Neural progenitor cell (in vitro differentiated cells): ENCODE measurements at regions not wholly inside any gene's neighbourhood (a gene's known extent, or its start where the extent isn't known, plus 50 kb on each side); places are given as distances from the start of the nearest gene placed in this dataset.
A peak's percentile ranks its signal among the peaks of the same experiment; 100 is the strongest.

Source experiments
- DNase-seq: peaks from one replicate; pipeline ENCODE4 v3.0.0-alpha.2; 2016; ENCODE audit warnings: low spot score
- H2AFZ ChIP-seq: fragments of 200-600 bp; sonication (generic); replicated peaks from 2 replicates; pipeline ENCODE4 v1.6.1; 2016; ENCODE audit warnings: antibody characterized with exemption
- H3F3A ChIP-seq: fragments of 200-600 bp; sonication (generic); 2 replicates; pipeline ENCODE4 v1.6.1; 2016; ENCODE audit warnings: antibody characterized with exemption, low read depth
- H3K27ac ChIP-seq: fragments of 200-600 bp; sonication (generic); 2 replicates; pipeline ENCODE4 v1.5.1; 2016; ENCODE audit warnings: mild to moderate bottlenecking
- H3K27me3 ChIP-seq: fragments of 200-600 bp; sonication (generic); 2 replicates; pipeline ENCODE4 v1.6.1; 2016; ENCODE audit warnings: mild to moderate bottlenecking, moderate library complexity
- H3K36me3 ChIP-seq: fragments of 200-600 bp; sonication (generic); 2 replicates; pipeline ENCODE4 v1.5.1; 2016
- H3K4me1 ChIP-seq: fragments of 200-600 bp; sonication (generic); 2 replicates; pipeline ENCODE4 v1.6.1; 2016; ENCODE audit warnings: mixed run types
- H3K4me2 ChIP-seq: fragments of 200-600 bp; sonication (generic); 2 replicates; pipeline ENCODE4 v1.6.1; 2016
- H3K4me3 ChIP-seq: fragments of 200-600 bp; sonication (generic); 2 replicates; pipeline ENCODE4 v1.5.1; 2016
- H3K79me2 ChIP-seq: fragments of 200-600 bp; sonication (generic); 2 replicates; pipeline ENCODE4 v1.6.1; 2016; ENCODE audit warnings: low read depth
- H3K9ac ChIP-seq: fragments of 200-600 bp; sonication (generic); 2 replicates; pipeline ENCODE4 v1.6.1; 2016
- H3K9me3 ChIP-seq: fragments of 200-600 bp; sonication (generic); 2 replicates; pipeline ENCODE4 v1.5.1; 2016; ENCODE audit warnings: low read depth
- H4K20me1 ChIP-seq: fragments of 200-600 bp; sonication (generic); 2 replicates; pipeline ENCODE4 v1.6.1; 2016; ENCODE audit warnings: low read depth
- H3K27ac Mint-ChIP-seq: 3 replicates; pipeline ENCODE4 v1.8.0; 2021; ENCODE audit warnings: mixed read lengths
- H3K27me3 Mint-ChIP-seq: 2 replicates; pipeline ENCODE4 v1.8.0; 2022; ENCODE audit warnings: low read depth, mild to moderate bottlenecking, inconsistent platforms, moderate library complexity, mixed read lengths; ENCODE audit not compliant: insufficient read depth
- H3K36me3 Mint-ChIP-seq: 3 replicates; pipeline ENCODE4 v1.8.0; 2021; ENCODE audit warnings: mixed read lengths
- H3K4me1 Mint-ChIP-seq: 3 replicates; pipeline ENCODE4 v1.8.0; 2021; ENCODE audit warnings: mixed read lengths
- H3K4me3 Mint-ChIP-seq: 3 replicates; pipeline ENCODE4 v1.8.0; 2021; ENCODE audit warnings: mild to moderate bottlenecking, moderate library complexity, mixed read lengths
- H3K9me3 Mint-ChIP-seq: 3 replicates; pipeline ENCODE4 v1.8.0; 2020; ENCODE audit warnings: mixed read lengths
- EZH2 ChIP-seq: fragments of 200-600 bp; sonication (generic); IDR thresholded peaks from 2 replicates; pipeline ENCODE4 v1.6.1; 2017; ENCODE audit warnings: antibody characterized with exemption, mild to moderate bottlenecking, moderate library complexity
- EZH2phosphoT487 ChIP-seq: fragments of 200-600 bp; sonication (generic); IDR thresholded peaks from 2 replicates; pipeline ENCODE4 v1.6.1; 2017; ENCODE audit warnings: antibody characterized with exemption
- TF ChIP-seq, protein P1 (sequence below): fragments of 200-600 bp; sonication (generic); IDR thresholded peaks from 2 replicates; pipeline ENCODE4 v1.5.1; 2017; ENCODE audit warnings: antibody characterized with exemption, mild to moderate bottlenecking

DNA sequence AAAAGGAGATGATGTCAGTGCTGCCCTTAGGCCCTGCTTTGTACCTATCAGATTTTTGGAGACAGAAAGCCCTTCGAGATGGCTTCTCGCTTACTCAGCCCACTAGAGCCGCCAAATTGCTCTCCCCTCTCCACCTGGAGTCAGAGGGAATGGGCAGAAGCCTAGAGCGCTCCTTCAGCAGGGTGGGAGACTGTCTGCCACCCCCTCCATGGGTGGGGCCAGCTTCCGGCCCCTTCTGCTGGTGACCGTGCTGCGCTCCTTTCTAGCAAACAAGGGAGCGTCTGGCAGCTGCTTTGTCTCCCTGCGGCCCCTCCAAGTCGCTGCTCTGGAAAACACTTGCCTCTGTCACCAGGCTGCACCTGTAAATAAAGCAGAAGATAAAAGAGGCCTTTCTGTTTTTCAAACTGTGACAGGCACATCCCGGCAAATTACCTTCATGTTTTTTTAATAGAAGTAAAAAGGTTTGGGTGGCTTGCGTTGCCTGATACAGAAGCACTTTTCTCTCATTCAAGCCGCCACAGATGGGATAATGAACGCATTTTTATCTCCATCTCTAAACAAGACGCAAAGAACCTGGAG lies 145.7 kb upstream of the NECTIN1 start:
- TF ChIP-seq EZH2phosphoT487, result no peak
- TF ChIP-seq EZH2, result no peak
- TF ChIP-seq, protein P1, sequence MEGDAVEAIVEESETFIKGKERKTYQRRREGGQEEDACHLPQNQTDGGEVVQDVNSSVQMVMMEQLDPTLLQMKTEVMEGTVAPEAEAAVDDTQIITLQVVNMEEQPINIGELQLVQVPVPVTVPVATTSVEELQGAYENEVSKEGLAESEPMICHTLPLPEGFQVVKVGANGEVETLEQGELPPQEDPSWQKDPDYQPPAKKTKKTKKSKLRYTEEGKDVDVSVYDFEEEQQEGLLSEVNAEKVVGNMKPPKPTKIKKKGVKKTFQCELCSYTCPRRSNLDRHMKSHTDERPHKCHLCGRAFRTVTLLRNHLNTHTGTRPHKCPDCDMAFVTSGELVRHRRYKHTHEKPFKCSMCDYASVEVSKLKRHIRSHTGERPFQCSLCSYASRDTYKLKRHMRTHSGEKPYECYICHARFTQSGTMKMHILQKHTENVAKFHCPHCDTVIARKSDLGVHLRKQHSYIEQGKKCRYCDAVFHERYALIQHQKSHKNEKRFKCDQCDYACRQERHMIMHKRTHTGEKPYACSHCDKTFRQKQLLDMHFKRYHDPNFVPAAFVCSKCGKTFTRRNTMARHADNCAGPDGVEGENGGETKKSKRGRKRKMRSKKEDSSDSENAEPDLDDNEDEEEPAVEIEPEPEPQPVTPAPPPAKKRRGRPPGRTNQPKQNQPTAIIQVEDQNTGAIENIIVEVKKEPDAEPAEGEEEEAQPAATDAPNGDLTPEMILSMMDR, result no peak
- Mint-ChIP-seq H3K4me3 (no peak overlapping the region), H3K4me1 (peaks cover 19% of the 10 kb centered on the region), H3K27me3 (peaks cover 14% of the 10 kb centered on the region), H3K9me3 (peaks cover 1% of the 10 kb centered on the region), H3K27ac (no peak overlapping the region), H3K36me3 (no peaks in the 10 kb centered on the region)
- H3K36me3 ChIP-seq, result no peaks in the 10 kb centered on the region
- H3K4me1 ChIP-seq, result peaks cover 31% of the 10 kb centered on the region
- no peak overlapping the region for H2AFZ ChIP-seq
- peaks cover 13% of the 10 kb centered on the region for H3F3A ChIP-seq
- H3K27ac ChIP-seq, result no peak overlapping the region
- no peaks in the 10 kb centered on the region for H3K9me3 ChIP-seq
- H3K79me2 ChIP-seq, result no peaks in the 10 kb centered on the region
- no peak overlapping the region for H3K4me3 ChIP-seq
- H3K27me3 ChIP-seq, result peaks cover 9% of the 10 kb centered on the region
- no peaks in the 10 kb centered on the region for H4K20me1 ChIP-seq
- peak overlapping the region; percentile 57 for H3K4me2 ChIP-seq
- DNase-seq, result peak; percentile 36
- no peak overlapping the region for H3K9ac ChIP-seq

DNA sequence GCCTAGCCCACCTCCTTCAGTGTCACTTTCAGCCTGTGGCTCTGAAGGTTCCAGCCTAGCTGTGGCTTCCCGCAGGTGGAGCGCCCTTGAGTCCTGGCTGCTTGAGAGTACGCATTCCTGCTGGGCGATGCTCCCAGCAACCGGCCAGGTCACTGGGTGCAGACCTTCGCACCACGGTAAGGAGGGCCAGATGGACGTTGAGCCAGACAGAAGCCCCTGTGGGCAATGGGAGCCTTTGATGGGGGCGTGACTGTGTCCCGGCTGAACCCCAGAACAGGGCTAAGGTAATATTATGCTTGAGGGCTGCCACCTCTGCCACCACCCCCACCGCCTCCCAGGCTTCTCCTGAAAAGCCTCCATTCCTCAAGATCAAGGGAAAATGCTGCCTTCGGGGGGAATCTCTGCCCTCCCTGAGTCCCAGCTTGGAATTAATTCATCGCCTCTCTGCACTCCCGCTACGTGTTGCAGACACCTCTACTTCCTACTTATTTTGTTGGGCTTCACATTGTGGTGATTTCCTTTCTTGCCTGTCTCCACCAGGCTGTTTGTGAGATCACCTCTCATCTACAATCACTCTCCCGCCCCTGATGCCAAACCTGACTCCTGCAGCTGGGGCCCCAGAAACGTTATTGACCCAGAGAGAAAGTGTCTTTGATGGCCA lies 144.9 kb upstream of the NECTIN1 start:
- H3K27ac Mint-ChIP-seq, result peak overlapping the region; percentile 12
- DNase-seq, result peak; percentile 9

DNA sequence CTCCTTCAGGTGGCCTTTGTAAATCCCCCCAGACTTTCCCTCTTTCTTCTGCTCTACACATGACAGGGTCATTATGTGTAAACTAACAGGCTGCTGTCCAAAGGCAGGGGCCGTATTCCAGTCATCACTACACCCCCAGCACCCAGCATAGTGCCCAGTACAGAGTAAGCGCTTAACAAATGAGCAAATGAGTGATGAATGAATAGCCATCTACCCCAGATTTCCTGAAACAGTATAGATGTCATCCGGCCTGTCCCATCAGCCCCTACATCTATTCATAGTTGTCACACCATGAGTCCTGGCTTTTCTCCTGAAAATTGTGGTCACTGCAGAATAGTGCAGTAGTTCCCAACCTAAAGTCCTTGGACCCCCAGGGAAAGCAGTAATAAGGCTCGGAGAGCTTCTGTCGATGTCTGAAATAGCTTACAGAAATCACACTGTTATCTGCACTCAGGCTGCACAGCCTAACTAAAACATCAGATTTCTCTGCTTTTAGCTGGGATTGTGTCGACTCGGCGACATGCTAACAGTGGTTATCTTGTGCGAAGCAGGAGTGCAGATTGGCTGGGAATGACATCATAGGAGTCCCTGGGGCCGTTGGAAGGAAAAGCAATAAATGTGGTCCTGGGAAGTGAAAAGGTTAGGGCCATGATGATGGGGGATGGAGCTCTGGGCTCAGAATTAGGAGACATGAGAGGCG lies 143.8 kb upstream of the NECTIN1 start:
- no peak overlapping the region for H3K9ac ChIP-seq
- peaks cover 29% of the 10 kb centered on the region for H3K4me1 ChIP-seq
- H3K36me3 ChIP-seq, result no peaks in the 10 kb centered on the region
- H2AFZ ChIP-seq, result no peak overlapping the region
- no peak for TF ChIP-seq EZH2phosphoT487
- TF ChIP-seq EZH2, result no peak
- TF ChIP-seq, protein P1, result no peak
- H3K79me2 ChIP-seq, result no peaks in the 10 kb centered on the region
- Mint-ChIP-seq H3K9me3 (no peaks in the 10 kb centered on the region), H3K27ac (no peak overlapping the region), H3K36me3 (no peaks in the 10 kb centered on the region), H3K4me1 (peaks cover 17% of the 10 kb centered on the region), H3K4me3 (no peak overlapping the region), H3K27me3 (peaks cover 7% of the 10 kb centered on the region)
- H3K9me3 ChIP-seq, result no peaks in the 10 kb centered on the region
- H4K20me1 ChIP-seq, result no peaks in the 10 kb centered on the region
- no peak overlapping the region for H3K4me2 ChIP-seq
- no peak for DNase-seq
- H3F3A ChIP-seq, result peaks cover 13% of the 10 kb centered on the region
- H3K4me3 ChIP-seq, result no peak overlapping the region
- no peak overlapping the region for H3K27ac ChIP-seq
- H3K27me3 ChIP-seq, result peaks cover 9% of the 10 kb centered on the region

More for the DNA sequence above, 144.9 kb upstream of the NECTIN1 start:
- peak overlapping the region; percentile 57 for H3K4me2 ChIP-seq
- H2AFZ ChIP-seq, result no peak overlapping the region
- Mint-ChIP-seq H3K4me1 (peaks cover 17% of the 10 kb centered on the region), H3K4me3 (no peak overlapping the region), H3K9me3 (no peaks in the 10 kb centered on the region), H3K36me3 (no peaks in the 10 kb centered on the region), H3K27me3 (peaks cover 6% of the 10 kb centered on the region)
- no peaks in the 10 kb centered on the region for H3K9me3 ChIP-seq
- no peak overlapping the region for H3K27ac ChIP-seq
- TF ChIP-seq EZH2phosphoT487 (no peak), EZH2 (no peak)
- TF ChIP-seq, protein P1, result no peak
- no peaks in the 10 kb centered on the region for H3K79me2 ChIP-seq
- H3F3A ChIP-seq, result peaks cover 13% of the 10 kb centered on the region
- no peak overlapping the region for H3K9ac ChIP-seq
- H3K27me3 ChIP-seq, result peaks cover 9% of the 10 kb centered on the region
- no peaks in the 10 kb centered on the region for H3K36me3 ChIP-seq
- H4K20me1 ChIP-seq, result no peaks in the 10 kb centered on the region
- H3K4me3 ChIP-seq, result no peak overlapping the region
- H3K4me1 ChIP-seq, result peaks cover 29% of the 10 kb centered on the region
